IPS-18a (cell line): ENCODE measurements at regions not wholly inside any gene's neighbourhood (a gene's known extent, or its start where the extent isn't known, plus 50 kb on each side); places are given as distances from the start of the nearest gene placed in this dataset.

ENCODE experiments used
- H3K27ac ChIP-seq: one replicate; pipeline ENCODE4 v1.5.1; 2013; ENCODE audit warnings: low read length
- H3K27me3 ChIP-seq: one replicate; pipeline ENCODE4 v1.6.1; 2013; ENCODE audit warnings: mild to moderate bottlenecking, low read length; ENCODE audit not compliant: control insufficient read depth, insufficient read depth
- H3K36me3 ChIP-seq: one replicate; pipeline ENCODE4 v1.6.1; 2013; ENCODE audit warnings: low read depth, low read length; ENCODE audit not compliant: control insufficient read depth
- H3K4me1 ChIP-seq: one replicate; pipeline ENCODE4 v1.6.1; 2013; ENCODE audit warnings: low read depth, low read length; ENCODE audit not compliant: control insufficient read depth
- H3K4me3 ChIP-seq: one replicate; pipeline ENCODE4 v1.5.1; 2013; ENCODE audit warnings: low read length
- H3K9ac ChIP-seq: one replicate; pipeline ENCODE4 v1.6.1; 2013; ENCODE audit warnings: mild to moderate bottlenecking, low read length, moderate library complexity
- H3K9me3 ChIP-seq: one replicate; pipeline ENCODE4 v1.6.1; 2013; ENCODE audit warnings: low read depth, low read length; ENCODE audit not compliant: control insufficient read depth

DNA sequence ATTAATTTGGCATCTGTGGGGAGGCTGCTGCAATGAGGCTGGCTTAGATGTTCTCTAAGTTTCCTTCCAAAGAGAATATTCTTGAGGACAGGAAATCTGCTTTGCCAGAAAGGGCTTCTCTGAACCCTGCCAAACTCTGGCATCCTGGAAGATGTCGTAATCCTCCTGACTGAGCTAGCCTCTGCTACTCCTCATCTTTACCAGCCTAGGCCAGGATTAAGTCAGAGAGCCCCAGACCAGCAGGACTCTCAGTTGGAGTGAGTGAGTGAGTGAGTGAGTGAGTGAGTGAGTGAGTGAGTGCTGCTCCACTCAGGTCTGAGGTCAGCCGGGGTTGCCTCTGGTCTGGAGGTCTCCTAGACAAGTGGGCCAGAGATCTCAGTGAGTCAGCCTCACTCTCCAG lies 104.9 kb upstream of the SOD3 start:
- Histone ChIP-seq H3K27ac (no peak overlapping the region), H3K9me3 (no peaks in the 10 kb centered on the region), H3K36me3 (no peaks in the 10 kb centered on the region), H3K27me3 (no peaks in the 10 kb centered on the region), H3K4me3 (no peak overlapping the region), H3K9ac (no peak overlapping the region), H3K4me1 (peaks cover 13% of the 10 kb centered on the region)

DNA sequence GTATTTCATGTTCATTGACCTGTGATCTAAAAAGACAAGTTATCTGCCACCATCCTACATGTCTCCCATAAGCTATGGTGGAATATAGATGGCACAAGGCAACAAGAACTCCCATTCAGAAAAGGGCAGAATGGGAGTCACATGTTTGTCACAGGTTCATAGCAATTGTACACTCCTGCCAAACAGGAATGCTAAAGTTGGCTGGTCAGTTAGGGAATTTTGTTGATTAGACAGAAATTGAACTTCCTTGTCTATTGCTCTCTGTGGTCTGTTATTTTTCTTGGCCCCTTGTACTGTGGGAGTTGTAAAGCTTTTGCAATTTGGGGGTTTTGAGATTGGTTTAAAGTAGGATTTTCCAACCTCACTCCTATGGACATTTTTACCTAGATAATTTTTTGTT lies 101.7 kb upstream of the SOD3 start:
- H3K9me3 ChIP-seq: no peaks in the 10 kb centered on the region
- peaks cover 8% of the 10 kb centered on the region for H3K4me1 ChIP-seq
- no peaks in the 10 kb centered on the region for H3K27me3 ChIP-seq
- no peaks in the 10 kb centered on the region for H3K36me3 ChIP-seq
- no peak overlapping the region for H3K9ac ChIP-seq
- no peak overlapping the region for H3K4me3 ChIP-seq
- H3K27ac ChIP-seq: no peak overlapping the region

DNA sequence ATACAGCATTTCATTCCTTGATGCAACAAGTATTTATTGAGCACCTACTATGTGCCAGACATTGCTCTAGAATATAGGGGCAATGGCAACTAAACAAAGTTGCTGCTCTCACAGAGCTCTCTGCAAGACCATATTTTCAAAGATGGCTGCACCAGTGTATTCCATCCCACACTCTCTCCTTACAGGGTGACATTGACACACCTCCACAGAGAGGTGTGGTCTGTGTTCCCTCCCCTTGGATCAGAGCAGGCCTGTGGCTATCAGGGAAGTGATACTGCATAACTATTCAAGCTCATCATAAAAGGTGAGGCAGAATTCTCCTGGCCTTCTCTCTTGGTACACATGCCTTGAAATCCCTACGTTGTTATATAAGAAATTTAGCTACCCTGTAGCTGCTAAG lies 95.3 kb upstream of the SOD3 start:
- no peaks in the 10 kb centered on the region for H3K27me3 ChIP-seq
- no peaks in the 10 kb centered on the region for H3K36me3 ChIP-seq
- H3K9me3 ChIP-seq: no peaks in the 10 kb centered on the region
- H3K27ac ChIP-seq: no peak overlapping the region
- no peak overlapping the region for H3K9ac ChIP-seq
- H3K4me1 ChIP-seq: peaks cover 7% of the 10 kb centered on the region
- no peak overlapping the region for H3K4me3 ChIP-seq

DNA sequence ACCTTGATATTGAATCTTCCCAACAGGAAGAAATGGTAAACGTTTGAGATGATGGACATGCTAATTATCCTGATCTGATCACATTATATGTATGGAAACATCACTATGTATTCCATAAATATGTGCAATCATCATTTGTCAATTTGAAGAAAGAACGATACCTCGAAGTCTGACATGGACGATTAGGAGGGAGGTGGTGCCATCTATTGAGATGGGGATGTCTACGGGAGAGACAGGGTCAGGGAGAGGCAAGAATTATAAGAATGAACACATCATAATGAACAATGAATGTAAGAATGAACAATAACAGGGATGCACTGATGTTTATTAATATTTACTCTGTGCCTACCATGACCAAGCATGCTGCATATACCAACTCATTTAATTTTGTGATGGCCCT lies 93.7 kb upstream of the SOD3 start:
- H3K4me1 ChIP-seq: peaks cover 7% of the 10 kb centered on the region
- H3K9me3 ChIP-seq: no peaks in the 10 kb centered on the region
- no peak overlapping the region for H3K4me3 ChIP-seq
- H3K27me3 ChIP-seq: no peaks in the 10 kb centered on the region
- no peak overlapping the region for H3K27ac ChIP-seq
- H3K36me3 ChIP-seq: no peaks in the 10 kb centered on the region
- no peak overlapping the region for H3K9ac ChIP-seq

DNA sequence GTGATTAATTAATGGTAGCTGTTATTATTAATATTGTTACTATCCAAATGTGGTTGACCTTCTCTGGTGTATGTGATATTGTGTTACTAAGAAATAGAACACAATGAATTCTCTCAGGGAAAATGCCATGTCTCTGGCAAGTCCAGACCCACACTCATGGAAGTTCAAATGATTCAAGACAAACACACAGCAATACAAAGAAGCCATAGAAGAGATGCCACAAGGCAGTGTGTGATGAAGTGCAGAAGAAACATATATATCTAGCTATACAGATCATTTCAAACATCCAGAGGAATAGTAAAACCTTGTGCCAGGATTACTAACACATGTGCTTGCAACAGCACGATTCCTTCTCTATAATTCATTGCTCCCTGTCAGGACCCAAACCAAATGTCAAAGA lies 93.1 kb upstream of the SOD3 start:
- H3K27me3 ChIP-seq: no peaks in the 10 kb centered on the region
- no peak overlapping the region for H3K9ac ChIP-seq
- H3K9me3 ChIP-seq: no peaks in the 10 kb centered on the region
- no peak overlapping the region for H3K4me3 ChIP-seq
- H3K36me3 ChIP-seq: no peaks in the 10 kb centered on the region
- H3K27ac ChIP-seq: no peak overlapping the region
- H3K4me1 ChIP-seq: peaks cover 7% of the 10 kb centered on the region

DNA sequence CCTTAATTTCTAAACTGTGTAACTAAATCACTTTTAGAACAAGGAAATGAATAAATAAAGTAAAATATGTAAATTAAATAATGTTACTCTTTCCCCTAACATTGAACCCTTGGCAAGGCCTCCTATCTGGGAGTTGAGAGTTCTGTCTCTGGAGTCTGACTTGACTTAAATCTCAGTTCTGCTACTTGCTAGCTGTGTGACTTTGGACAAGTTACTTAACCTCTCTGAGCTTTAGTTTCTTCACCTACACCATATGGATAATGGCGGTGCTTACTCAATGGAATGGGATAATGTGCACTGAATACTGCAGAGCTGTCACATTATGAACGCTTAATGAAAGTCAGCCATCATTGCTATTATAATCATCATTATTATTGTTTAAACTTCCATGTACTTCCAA lies 92.1 kb upstream of the SOD3 start:
- no peak overlapping the region for H3K27ac ChIP-seq

DNA sequence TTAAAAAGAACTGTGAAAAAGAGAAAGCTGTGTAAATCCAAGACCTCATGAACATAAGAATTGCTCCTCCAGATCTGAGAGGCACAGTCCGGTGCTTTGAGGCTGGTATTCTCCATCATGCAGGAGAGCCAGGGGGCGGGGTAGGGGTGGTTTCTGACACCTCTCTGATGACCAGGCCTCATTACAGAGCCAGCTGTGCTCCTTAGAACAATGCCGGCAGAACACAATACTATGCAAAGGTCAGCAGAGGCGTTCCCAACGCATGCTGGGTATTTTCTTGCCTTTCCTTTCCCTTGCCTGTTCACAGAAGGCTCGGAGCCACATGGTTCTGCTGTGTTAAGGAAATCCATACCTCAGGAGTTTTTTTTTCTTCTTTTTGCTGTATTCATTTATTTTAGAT lies 91.2 kb upstream of the SOD3 start:
- peaks cover 7% of the 10 kb centered on the region for H3K4me1 ChIP-seq
- no peak overlapping the region for H3K9ac ChIP-seq
- no peak overlapping the region for H3K27ac ChIP-seq

More for the DNA sequence above, 92.1 kb upstream of the SOD3 start:
- Histone ChIP-seq H3K4me3 (no peak overlapping the region), H3K9me3 (no peaks in the 10 kb centered on the region), H3K4me1 (peaks cover 7% of the 10 kb centered on the region), H3K9ac (no peak overlapping the region), H3K27me3 (no peaks in the 10 kb centered on the region), H3K36me3 (no peaks in the 10 kb centered on the region)

DNA sequence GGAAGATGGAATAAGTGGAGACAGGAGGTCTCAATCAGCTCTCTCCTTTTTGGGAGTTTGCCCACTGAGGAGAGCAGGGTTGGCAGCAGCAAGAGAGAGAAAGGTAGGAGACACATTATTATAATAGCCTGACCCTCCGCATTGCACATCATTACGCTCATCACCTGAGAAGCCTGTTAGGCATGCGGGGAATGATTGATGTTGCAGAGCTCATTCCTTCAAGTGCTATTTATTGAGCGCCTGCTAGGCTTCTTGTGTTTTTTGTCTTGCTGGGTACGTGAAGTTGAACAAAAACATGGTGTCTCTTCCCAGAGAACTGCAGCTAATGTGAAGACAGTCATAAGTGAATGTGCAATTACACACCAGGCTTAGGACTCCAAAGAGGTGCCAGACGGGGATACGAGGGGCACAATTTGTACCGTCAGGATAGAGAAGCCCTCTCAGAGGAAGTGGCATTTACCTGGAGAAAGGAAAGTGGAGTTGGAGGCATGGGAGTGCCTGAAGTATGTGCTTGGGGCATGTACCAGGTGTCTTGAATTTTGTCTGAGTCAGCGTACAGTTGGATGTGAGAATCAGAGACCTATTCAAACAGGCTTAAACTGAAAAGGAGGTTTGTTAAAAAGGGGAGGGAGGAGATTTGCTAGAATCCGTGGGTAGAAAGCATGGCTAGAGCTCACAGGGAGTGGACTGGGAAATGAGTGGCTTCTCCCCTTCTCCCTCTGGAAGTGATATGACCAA lies 90.2 kb upstream of the SOD3 start:
- no peak overlapping the region for H3K27ac ChIP-seq
- no peak overlapping the region for H3K9ac ChIP-seq
- H3K9me3 ChIP-seq: no peaks in the 10 kb centered on the region
- no peak overlapping the region for H3K4me3 ChIP-seq
- no peaks in the 10 kb centered on the region for H3K27me3 ChIP-seq
- peaks cover 7% of the 10 kb centered on the region for H3K4me1 ChIP-seq
- no peaks in the 10 kb centered on the region for H3K36me3 ChIP-seq

More for the DNA sequence above, 91.2 kb upstream of the SOD3 start:
- Histone ChIP-seq H3K9me3 (no peaks in the 10 kb centered on the region), H3K36me3 (no peaks in the 10 kb centered on the region), H3K27me3 (no peaks in the 10 kb centered on the region), H3K4me3 (no peak overlapping the region)

DNA sequence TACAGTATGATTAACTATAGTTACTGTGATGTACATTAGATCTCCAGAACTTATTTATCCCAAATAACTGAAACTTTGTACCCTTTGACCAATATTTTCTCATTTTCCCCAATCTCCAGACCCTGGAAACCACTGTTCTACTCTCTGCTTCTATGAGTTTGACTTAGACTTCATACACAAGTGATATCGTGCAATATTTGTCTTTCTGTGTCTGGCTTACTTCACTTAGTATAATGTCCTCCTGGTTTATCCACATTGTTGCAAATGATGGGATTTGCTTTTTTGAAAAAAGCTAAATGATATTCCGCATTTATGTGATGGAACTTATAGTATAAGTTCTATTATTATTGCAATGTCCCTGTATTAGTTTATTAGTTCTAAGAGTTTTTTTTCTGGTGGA lies 81.8 kb upstream of the SOD3 start:
- H3K9me3 ChIP-seq: no peaks in the 10 kb centered on the region
- no peaks in the 10 kb centered on the region for H3K4me1 ChIP-seq
- no peaks in the 10 kb centered on the region for H3K27me3 ChIP-seq
- H3K4me3 ChIP-seq: no peak overlapping the region
- no peak overlapping the region for H3K27ac ChIP-seq
- no peaks in the 10 kb centered on the region for H3K36me3 ChIP-seq
- H3K9ac ChIP-seq: no peak overlapping the region

DNA sequence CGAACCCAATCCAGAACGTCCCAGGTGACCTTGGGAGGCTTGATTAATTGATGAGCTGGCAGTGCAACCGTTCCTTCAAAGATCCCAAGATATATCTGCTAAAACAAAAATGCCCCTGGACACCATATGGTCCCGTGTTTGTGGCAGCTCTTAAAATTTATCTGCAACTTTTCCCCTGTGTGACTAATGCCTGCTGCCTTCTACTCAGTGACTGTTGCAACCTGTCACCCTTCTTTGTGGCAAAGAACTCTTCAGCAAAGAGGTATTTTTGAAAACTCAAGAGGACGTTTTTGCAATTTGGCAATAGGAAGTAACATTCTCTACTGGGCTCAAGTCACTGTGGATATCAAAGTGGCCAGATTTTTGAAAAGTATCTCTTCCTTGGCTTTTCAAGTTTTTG lies 75.8 kb upstream of the SOD3 start:
- no peaks in the 10 kb centered on the region for H3K36me3 ChIP-seq
- no peak overlapping the region for H3K27ac ChIP-seq
- no peak overlapping the region for H3K9ac ChIP-seq
- H3K27me3 ChIP-seq: no peaks in the 10 kb centered on the region
- no peaks in the 10 kb centered on the region for H3K9me3 ChIP-seq
- H3K4me3 ChIP-seq: no peak overlapping the region
- H3K4me1 ChIP-seq: peaks cover 27% of the 10 kb centered on the region

DNA sequence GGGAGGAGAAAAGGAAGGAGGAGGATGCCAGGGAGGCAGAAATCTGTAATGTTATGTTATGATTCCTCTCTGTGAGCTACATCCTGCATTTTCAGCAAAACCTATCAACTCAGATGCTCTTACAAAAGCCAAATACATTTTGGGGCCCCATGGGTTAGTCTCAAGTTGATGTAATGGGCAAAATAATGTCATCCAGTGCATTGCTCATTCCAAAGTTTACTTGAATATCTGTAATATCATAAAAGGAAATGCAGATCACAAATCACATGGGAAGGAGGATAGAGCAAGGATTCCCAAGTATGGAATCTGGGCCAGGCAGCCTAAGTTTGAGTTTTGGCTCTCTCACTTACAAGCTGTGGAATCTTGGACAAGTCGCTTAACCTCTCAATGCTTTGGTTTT lies 74.9 kb upstream of the SOD3 start:
- peaks cover 27% of the 10 kb centered on the region for H3K4me1 ChIP-seq
- peak overlapping the region; percentile 28 for H3K4me3 ChIP-seq
- H3K27me3 ChIP-seq: no peaks in the 10 kb centered on the region
- H3K9ac ChIP-seq: no peak overlapping the region
- H3K27ac ChIP-seq: peak overlapping the region; percentile 65
- H3K9me3 ChIP-seq: no peaks in the 10 kb centered on the region
- no peaks in the 10 kb centered on the region for H3K36me3 ChIP-seq

DNA sequence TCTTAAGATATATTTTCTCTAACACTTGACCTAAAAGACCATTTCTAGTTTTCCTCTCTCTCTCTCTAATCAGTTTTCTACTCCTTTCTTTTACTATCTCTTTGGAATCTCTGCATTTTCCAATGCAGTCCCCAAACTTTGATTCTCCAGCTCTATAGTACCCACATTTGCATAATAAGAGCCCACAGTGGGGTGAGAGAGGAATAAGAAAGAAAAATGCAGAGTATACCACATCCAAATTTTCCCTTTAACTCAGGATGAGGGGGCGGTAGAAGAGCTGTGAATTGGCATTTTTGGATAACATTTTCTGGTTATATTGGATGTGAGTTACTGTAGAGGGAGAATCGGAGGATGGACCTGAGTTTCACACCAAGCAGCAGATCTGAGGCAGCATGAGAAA lies 74.4 kb upstream of the SOD3 start:
- H3K36me3 ChIP-seq: no peaks in the 10 kb centered on the region
- H3K4me1 ChIP-seq: peaks cover 27% of the 10 kb centered on the region
- H3K27ac ChIP-seq: peak overlapping the region; percentile 65
- H3K4me3 ChIP-seq: peak overlapping the region; percentile 41
- H3K9ac ChIP-seq: no peak overlapping the region
- H3K27me3 ChIP-seq: no peaks in the 10 kb centered on the region
- no peaks in the 10 kb centered on the region for H3K9me3 ChIP-seq
